ENCODE measurements at regions not wholly inside any gene's neighbourhood (a gene's known extent, or its start where the extent isn't known, plus 50 kb on each side); places are given as distances from the start of the nearest gene placed in this dataset.
"Not testable (repeated sequence)": the region's sequence is repeated elsewhere in the genome, so short reads cannot be mapped to it uniquely, and the experiment has no call there.

GRCh38 chr20:53891306-53891894 is 179.0 kb downstream of the BCAS1 start:
- no peak for DNase-seq

GRCh38 chr20:53890443-53891305 is 179.7 kb downstream of the BCAS1 start:
- no peak for DNase-seq

DNA sequence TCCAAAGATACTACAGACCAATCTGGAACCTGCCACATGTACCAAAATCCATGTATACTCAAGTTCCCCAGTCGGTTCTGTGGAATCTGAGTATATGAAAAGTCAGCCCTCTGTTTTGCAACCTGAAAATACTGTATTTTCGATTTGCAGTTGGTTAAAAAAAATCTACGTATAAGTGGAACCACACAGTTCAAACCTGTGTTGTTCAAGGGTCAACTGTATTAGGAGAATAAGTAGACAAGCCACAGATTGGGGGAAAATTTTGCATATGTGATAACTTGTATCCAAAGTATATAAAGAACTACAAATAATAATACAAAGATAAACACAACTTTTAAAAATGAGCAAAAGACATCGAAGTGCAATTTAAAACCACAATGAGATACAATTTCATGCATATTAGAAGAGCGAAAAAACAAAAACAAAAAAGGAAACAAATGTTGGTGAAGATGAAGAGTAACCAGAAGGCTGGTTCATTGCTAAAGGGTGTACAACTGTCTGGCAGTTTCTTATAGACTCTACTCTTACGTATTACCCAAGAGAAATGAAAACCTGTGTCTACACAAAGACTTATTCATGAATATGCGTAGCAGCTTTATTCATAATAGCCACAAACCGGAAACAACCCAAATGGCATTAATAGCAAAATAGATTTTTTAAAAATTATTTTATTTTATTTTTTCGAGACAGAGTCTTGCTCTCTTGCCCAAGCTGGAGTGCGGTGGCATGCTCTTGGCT is 180.8 kb downstream of the BCAS1 start:
- DNase-seq: no peak

DNA sequence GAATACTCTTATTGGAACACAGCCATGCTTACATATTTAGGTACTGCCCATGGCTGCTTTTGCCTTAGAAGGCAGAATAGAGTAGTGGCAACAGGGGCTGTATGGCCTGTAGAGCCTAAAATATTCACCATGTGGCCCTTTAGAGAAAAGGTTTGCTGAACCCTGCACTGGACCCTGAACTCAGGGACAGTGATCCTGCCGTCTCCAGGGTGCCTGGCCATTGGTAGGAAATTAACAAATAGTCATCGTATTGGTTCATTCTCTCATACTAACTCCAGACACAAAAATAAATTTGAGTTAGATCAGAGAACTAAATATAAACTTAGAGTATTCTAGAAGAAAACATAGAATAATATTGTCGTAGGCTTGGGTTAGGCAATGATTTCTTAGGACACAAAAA is 181.4 kb downstream of the BCAS1 start:
- no peak for DNase-seq

GRCh38 chr20:53888510-53888909 is 181.9 kb downstream of the BCAS1 start:
- no peak for DNase-seq

GRCh38 chr20:53887973-53888372 is 182.4 kb downstream of the BCAS1 start:
- DNase-seq: no peak

GRCh38 chr20:53884859-53885541 is 185.4 kb downstream of the BCAS1 start:
- DNase-seq: no peak

DNA sequence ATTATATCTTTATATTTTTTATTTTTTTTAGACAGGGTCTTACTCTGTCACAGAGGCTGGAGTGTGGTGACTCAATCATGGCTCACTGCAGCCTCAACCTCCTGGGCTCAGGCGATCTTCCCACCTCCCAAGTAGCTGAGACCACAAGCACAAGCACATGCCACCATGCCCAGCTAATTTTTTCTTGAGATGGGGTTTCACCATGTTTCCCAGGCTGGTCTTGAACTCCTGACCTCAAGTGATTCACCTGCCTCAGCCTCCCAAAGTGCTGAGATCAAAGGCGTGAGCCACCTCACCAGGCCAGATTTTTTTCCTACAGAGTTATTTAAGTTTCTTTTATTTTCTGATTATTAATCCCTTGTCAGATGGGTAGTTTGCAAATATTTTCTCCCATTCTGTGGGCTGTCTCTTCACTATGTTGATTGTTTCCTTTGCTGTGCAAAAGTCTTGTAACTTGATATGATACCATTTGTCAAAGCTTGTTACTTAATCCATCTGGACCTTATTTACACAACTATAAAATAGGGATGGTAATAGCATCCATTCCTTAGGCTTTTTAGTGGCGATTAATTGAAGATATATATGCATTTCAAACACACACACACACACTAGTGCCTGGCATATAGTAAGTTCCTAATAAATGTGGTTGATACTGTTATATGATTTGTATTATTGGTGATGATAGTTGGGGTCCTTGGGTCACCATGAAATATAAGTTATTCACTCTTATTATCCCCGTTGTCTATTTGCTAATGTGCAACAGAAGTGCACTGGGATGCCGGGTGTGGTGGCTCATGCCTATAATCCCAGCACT is 187.1 kb downstream of the BCAS1 start:
- DNase-seq: no peak

- DNase-seq: not testable (repeated sequence)
Measured at GRCh38 chr20:53882438-53882986, 187.9 kb downstream of the BCAS1 start.

DNA sequence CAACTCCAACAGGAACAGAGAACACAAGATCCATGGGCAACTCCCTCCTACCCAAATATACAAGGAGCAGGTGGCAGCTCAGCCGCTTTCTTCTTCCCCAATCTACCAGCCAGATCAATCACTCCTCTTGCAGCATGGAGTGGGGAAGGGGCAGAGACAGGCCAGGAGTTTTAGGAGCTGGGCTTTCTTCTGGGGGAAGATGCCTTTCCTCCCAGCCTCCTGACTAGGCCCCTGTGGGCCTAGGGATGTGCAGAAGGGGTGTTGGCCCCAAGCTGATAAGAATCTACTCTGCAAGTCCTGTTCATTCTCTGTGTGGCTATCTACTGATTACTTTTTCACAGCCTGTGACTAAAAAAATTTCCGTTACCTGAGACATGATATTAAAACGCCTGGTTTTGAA is 189.0 kb downstream of the BCAS1 start:
- DNase-seq: no peak

DNA sequence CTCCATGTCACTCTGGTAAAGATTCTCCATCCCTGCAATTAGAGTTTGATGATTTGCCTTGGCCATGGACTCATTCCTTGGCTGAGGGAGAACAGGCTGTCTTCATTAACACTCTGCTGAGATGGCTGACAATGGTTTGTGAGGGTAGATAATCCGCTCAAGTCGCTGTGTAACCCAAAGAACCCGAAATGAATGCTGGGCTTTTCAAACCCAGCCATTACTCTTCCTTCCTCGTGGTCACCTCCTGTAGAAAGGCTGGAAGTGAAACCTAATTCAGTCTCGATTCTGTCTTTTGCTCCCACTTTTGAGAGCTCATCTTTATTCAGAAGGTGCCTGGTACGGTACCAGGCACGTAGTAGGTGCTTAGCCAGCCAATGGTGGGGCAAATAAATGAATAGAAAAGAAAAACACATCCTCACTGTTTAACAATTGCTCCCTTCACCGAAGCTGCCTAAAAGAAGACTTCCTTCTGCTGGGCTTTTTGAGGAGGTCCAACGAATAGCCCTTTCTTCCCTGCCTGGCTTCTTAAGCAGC is 190.2 kb downstream of the BCAS1 start:
- DNase-seq: no peak

GRCh38 chr20:53879048-53879684 is 191.2 kb downstream of the BCAS1 start:
- no peak for DNase-seq

DNA sequence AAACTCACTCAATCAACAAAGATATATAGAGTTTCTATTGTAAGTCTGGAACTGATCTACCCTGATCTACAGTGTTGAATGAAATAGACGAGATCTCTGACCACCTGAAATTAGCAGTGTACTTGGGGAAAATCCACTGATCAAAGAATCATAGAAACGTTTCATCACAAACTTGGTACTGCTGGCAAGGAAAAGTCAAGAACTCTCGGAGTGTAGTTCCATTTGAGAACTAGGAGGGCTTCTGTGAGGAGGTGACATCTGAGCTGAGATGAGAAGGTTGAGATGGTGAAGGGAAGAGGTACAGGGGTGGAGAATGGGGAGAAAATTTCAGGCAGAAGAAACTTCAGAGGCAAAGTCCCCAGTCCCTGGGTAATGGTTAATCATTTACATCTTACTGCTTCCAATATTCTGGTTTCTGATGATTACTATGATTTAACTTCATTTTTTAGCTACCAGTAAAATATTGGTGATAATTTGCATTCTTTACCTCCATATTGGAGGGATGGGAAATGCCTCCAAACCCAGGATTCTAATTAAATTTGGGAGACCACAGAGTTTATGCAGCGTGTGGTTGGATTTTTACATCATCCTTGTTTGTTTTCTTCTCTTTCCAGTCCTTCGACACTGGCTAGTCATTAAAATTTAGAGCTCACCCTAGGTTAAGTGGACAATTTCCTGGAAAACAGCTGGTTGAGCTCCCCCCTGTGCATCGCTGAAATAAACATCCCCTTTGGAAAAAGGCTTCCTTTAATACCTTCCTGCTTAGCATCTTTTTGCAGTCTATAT is 191.9 kb downstream of the BCAS1 start:
- no peak for DNase-seq

DNA sequence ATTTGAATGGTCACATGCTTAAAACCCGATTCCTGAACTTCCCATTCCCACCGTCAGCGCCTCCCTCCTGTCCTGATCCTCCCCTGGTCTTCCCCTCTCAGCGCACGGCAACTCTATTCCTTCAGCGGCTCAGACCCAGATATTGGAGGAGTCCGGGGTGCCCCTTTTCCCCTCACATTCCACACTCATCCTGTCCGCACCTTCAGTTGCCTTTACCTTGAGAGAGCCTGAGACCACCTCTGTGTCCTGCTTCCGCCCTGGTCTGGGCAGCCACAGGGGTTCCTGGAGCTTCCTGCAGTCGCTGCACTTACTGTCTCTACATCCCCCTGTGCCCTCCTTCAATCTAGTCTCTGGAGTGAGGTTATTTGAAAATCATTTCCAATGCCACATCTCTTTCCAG is 193.4 kb downstream of the BCAS1 start:
- no peak for DNase-seq

DNA sequence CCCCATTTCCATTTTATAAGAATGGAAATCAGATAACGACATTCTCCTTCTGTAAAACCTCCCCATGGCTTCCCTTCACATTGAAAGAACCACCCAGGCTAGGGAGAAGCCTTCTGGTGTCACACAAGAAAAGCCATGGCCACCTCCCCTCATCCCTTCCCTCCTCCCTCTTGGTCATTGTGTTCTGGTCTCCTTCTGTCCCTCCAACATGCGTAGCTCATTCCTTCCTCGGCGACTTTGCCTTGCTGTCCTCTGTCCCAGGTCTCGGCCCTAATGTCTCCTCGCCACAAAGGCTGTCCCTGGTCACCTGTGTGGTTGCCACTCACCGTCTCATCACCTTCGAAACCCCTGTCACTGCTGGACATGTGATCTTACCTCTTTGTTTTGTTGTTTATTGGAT is 193.9 kb downstream of the BCAS1 start:
- no peak for DNase-seq

DNA sequence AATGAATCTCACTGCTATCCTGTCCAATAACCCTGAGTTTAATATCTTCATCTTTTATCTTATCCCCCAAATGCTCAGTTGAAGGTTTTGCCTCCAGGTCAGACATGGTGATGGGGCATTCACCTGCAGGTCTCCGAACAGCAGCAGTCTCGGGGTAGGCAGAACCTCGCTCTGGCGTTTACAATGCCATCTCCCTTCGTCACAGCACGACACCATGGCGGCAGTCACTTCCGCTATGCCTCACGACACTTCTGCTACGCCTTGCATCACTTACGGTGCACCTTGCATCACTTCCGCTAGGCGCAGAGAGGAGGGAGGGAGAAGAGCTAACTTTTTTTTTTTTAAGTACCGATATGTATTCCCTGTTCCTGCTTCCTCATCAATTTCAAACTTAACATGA is 194.9 kb downstream of the BCAS1 start:
- DNase-seq: no peak

DNA sequence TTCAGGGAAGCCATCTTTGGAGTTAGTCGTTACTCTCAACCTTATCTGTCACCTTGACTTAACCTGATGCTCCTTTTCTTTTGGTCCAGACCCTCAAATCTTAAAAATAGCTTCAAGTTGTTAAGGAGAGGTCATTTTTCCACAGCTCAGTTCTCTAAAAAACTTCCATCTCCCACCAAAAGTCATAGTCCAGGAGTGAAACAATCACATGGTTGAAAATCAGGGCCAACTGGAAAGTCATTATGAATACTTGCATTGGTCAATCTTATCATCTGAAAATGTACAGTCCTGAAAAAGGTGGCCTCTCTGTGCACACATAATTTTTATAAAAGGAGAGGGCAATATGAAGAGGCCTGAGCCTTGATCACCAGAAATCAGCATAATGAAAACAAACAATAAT is 195.7 kb downstream of the BCAS1 start:
- DNase-seq: no peak

DNA sequence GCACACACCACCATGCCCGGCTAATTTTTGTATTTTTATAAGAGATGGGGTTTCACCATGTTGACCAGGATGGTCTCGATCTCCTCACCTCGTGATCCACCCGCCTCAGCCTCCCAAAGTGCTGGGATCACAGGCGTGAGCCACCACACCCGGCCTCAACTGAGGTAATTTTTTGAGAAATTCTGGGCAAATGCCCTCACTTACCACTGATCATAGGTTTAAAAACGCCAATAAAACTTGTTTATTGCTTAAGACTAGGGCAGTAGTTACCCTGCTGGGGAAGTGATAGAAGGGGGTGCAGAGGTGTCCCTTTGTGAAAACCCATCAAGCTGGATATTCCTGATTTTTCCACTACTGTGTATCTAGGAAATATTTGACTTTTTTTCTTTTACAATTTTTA is 196.3 kb downstream of the BCAS1 start:
- no peak for DNase-seq

- DNase-seq: no peak
Measured at GRCh38 chr20:53873230-53873604, 197.2 kb downstream of the BCAS1 start.

DNA sequence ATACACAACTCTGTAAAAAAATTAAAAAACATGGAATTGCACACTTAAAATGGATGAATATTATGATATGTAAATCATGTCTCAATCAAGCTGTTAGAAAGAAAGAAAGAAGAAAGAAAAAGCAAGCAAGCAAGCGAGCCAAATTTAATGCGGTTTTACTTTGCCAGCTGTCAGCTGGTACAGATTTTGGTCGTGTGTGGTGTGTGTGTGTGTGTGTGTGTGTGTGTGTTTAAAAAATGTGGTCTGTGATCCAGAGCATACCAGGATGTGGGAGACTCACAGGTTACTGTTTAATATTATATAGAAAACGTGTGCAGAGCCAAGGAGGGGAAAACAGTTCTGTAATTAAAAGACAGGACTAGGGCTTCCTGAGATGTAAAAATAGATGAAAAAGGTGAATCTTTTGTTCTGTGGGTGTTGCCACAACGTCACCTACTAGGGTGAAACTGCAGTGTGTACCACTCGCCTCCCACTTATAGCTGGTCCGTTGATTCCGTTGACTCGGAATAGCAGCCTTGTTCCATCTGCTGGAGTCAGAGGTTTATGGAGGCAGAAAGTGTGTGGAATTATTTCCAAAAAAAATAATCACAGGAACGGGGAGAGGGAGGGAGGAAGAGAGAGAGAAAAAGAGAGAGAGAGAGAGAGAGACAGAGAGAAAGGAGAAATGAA is 197.7 kb downstream of the BCAS1 start:
- DNase-seq: peak; percentile 39

Data from eye (tissue), 1 donor.